ENCODE measurements at regions not wholly inside any gene's neighbourhood (a gene's known extent, or its start where the extent isn't known, plus 50 kb on each side); places are given as distances from the start of the nearest gene placed in this dataset.
A peak's percentile ranks its signal among the peaks of the same experiment; 100 is the strongest.

GRCh38 chr2:196361606-196362326 lies 190.4 kb upstream of the STK17B start:
- no peak overlapping the region for H3K27ac ChIP-seq
- no peak overlapping the region for H3K4me3 ChIP-seq
- DNase-seq: no peak
- no peaks in the 10 kb centered on the region for H3K4me1 ChIP-seq
- H3K27me3 ChIP-seq: no peaks in the 10 kb centered on the region
- no peaks in the 10 kb centered on the region for H3K9me3 ChIP-seq (replicated peaks)
- no peaks in the 10 kb centered on the region for H3K36me3 ChIP-seq

- no peaks in the 10 kb centered on the region for H3K36me3 ChIP-seq
- H3K27me3 ChIP-seq: no peaks in the 10 kb centered on the region
- no peak overlapping the region for H3K27ac ChIP-seq
- no peak for DNase-seq
- no peak overlapping the region for H3K4me3 ChIP-seq
- H3K9me3 ChIP-seq (replicated peaks): 0 out of 2 replicates have a peak, but pooled peaks cover 3% of the 10 kb centered on the region
- no peaks in the 10 kb centered on the region for H3K4me1 ChIP-seq
These were observed 191.7 kb upstream of the STK17B start for GRCh38 chr2:196362973-196363549.

- Histone ChIP-seq H3K27ac (no peak overlapping the region), H3K27me3 (no peaks in the 10 kb centered on the region), H3K36me3 (no peaks in the 10 kb centered on the region), H3K4me1 (no peaks in the 10 kb centered on the region), H3K4me3 (no peak overlapping the region), H3K9me3 (replicated peaks) (peaks cover 3% of the 10 kb centered on the region; the same call in 1 of the 2 replicates)
- DNase-seq: no peak
These were observed 193.8 kb upstream of the STK17B start for GRCh38 chr2:196365145-196365544.

- Histone ChIP-seq H3K27ac (no peak overlapping the region), H3K4me1 (no peaks in the 10 kb centered on the region), H3K4me3 (no peak overlapping the region), H3K36me3 (no peaks in the 10 kb centered on the region), H3K27me3 (no peaks in the 10 kb centered on the region), H3K9me3 (replicated peaks) (peaks cover 3% of the 10 kb centered on the region; the same call in 1 of the 2 replicates)
- DNase-seq: no peak
These were observed 194.5 kb upstream of the STK17B start for GRCh38 chr2:196365923-196366322.

GRCh38 chr2:196367633-196368032 lies 196.3 kb upstream of the STK17B start:
- Histone ChIP-seq H3K27ac (no peak overlapping the region), H3K4me1 (no peaks in the 10 kb centered on the region), H3K36me3 (no peaks in the 10 kb centered on the region), H3K27me3 (no peaks in the 10 kb centered on the region), H3K9me3 (replicated peaks) (peaks cover 3% of the 10 kb centered on the region; the same call in 1 of the 2 replicates), H3K4me3 (no peak overlapping the region)
- no peak for DNase-seq

GRCh38 chr2:196368546-196369225 lies 197.3 kb upstream of the STK17B start:
- H3K4me3 ChIP-seq: no peak overlapping the region
- no peak overlapping the region for H3K27ac ChIP-seq
- H3K36me3 ChIP-seq: no peaks in the 10 kb centered on the region
- no peaks in the 10 kb centered on the region for H3K27me3 ChIP-seq
- H3K4me1 ChIP-seq: no peaks in the 10 kb centered on the region
- H3K9me3 ChIP-seq (replicated peaks): peaks cover 3% of the 10 kb centered on the region; the same call in 1 of the 2 replicates
- DNase-seq: no peak

GRCh38 chr2:196369967-196370366 lies 198.6 kb upstream of the STK17B start:
- Histone ChIP-seq H3K36me3 (no peaks in the 10 kb centered on the region), H3K9me3 (replicated peaks) (peaks cover 3% of the 10 kb centered on the region; the same call in 1 of the 2 replicates), H3K27ac (no peak overlapping the region), H3K27me3 (no peaks in the 10 kb centered on the region), H3K4me1 (no peaks in the 10 kb centered on the region), H3K4me3 (no peak overlapping the region)
- no peak for DNase-seq

- no peaks in the 10 kb centered on the region for H3K27me3 ChIP-seq
- peak; percentile 10 to 12 for DNase-seq
- no peaks in the 10 kb centered on the region for H3K4me1 ChIP-seq
- H3K9me3 ChIP-seq (replicated peaks): peaks cover 3% of the 10 kb centered on the region; the same call in 1 of the 2 replicates
- no peaks in the 10 kb centered on the region for H3K36me3 ChIP-seq
- no peak overlapping the region for H3K27ac ChIP-seq
- no peak overlapping the region for H3K4me3 ChIP-seq
These were observed 199.0 kb upstream of the STK17B start for GRCh38 chr2:196370381-196370780.

GRCh38 chr2:196372276-196372809 lies 201.0 kb upstream of the STK17B start:
- DNase-seq: no peak
- Histone ChIP-seq H3K36me3 (no peaks in the 10 kb centered on the region), H3K27me3 (no peaks in the 10 kb centered on the region), H3K9me3 (replicated peaks) (peaks cover 3% of the 10 kb centered on the region; the same call in 1 of the 2 replicates), H3K27ac (no peak overlapping the region), H3K4me3 (no peak overlapping the region), H3K4me1 (no peaks in the 10 kb centered on the region)

GRCh38 chr2:196372811-196373664 lies 201.7 kb upstream of the STK17B start:
- no peak for DNase-seq
- Histone ChIP-seq H3K9me3 (replicated peaks) (no peaks in the 10 kb centered on the region; the same call in 1 of the 2 replicates), H3K4me3 (no peak overlapping the region), H3K27ac (no peak overlapping the region), H3K36me3 (no peaks in the 10 kb centered on the region), H3K27me3 (no peaks in the 10 kb centered on the region), H3K4me1 (no peaks in the 10 kb centered on the region)

- Histone ChIP-seq H3K4me1 (no peaks in the 10 kb centered on the region), H3K4me3 (no peak overlapping the region), H3K27ac (no peak overlapping the region), H3K36me3 (no peaks in the 10 kb centered on the region), H3K9me3 (replicated peaks) (no peaks in the 10 kb centered on the region), H3K27me3 (no peaks in the 10 kb centered on the region)
- no peak for DNase-seq
These were observed 205.9 kb upstream of the STK17B start for GRCh38 chr2:196376984-196377877.

- Histone ChIP-seq H3K27me3 (no peaks in the 10 kb centered on the region), H3K9me3 (replicated peaks) (no peaks in the 10 kb centered on the region), H3K4me3 (no peak overlapping the region), H3K27ac (no peak overlapping the region), H3K36me3 (no peaks in the 10 kb centered on the region), H3K4me1 (no peaks in the 10 kb centered on the region)
- DNase-seq: no peak
These were observed 208.2 kb upstream of the STK17B start for GRCh38 chr2:196379600-196379999.

GRCh38 chr2:196380098-196380497 lies 208.7 kb upstream of the STK17B start:
- no peak for DNase-seq
- H3K27ac ChIP-seq: no peak overlapping the region
- H3K4me3 ChIP-seq: no peak overlapping the region
- H3K27me3 ChIP-seq: no peaks in the 10 kb centered on the region
- H3K4me1 ChIP-seq: no peaks in the 10 kb centered on the region
- no peaks in the 10 kb centered on the region for H3K36me3 ChIP-seq
- H3K9me3 ChIP-seq (replicated peaks): no peaks in the 10 kb centered on the region

Data from SJCRH30 (cell line).